ENCODE measurements at regions not wholly inside any gene's neighbourhood (a gene's known extent, or its start where the extent isn't known, plus 50 kb on each side); places are given as distances from the start of the nearest gene placed in this dataset.

- TF ChIP-seq POLR2AphosphoS5 (IDR thresholded peaks at IDR 0.05; ENCODE audit: low read depth, low read length) (no peak), POLR2A (IDR thresholded peaks at IDR 0.05; ENCODE audit: low read depth, low read length) (no peak), PAX5 (IDR thresholded peaks at IDR 0.05; ENCODE audit: insufficient read depth, low read length, severe bottlenecking) (no peak)
These were observed 113.6 kb upstream of the KIF26B start for GRCh38 chr1:245041058-245041698.
